ENCODE measurements at regions not wholly inside any gene's neighbourhood (a gene's known extent, or its start where the extent isn't known, plus 50 kb on each side); places are given as distances from the start of the nearest gene placed in this dataset.

GRCh38 chr2:161048317-161048716, 111.9 kb upstream of the TANK start:
- Mint-ChIP-seq H3K36me3 (ENCODE audit: insufficient read depth) (no peaks in the 10 kb centered on the region), H3K9me3 (ENCODE audit: low read depth) (no peaks in the 10 kb centered on the region)

GRCh38 chr2:161049559-161049958, 110.7 kb upstream of the TANK start:
- H3K4me1 Mint-ChIP-seq (ENCODE audit: low read depth): peaks cover 1% of the 10 kb centered on the region
- no peak for TF ChIP-seq CTCF (IDR thresholded peaks at IDR 0.05; ENCODE audit: unreplicated experiment)
- no peak overlapping the region for H3K4me3 Mint-ChIP-seq (ENCODE audit: low read depth)
- no peak for DNase-seq (ENCODE audit: low spot score, unreplicated experiment)
- peaks cover 11% of the 10 kb centered on the region for H3K27me3 Mint-ChIP-seq
- no peaks in the 10 kb centered on the region for H3K36me3 Mint-ChIP-seq (ENCODE audit: insufficient read depth)
- H3K27ac Mint-ChIP-seq: no peak overlapping the region
- H3K9me3 Mint-ChIP-seq (ENCODE audit: low read depth): no peaks in the 10 kb centered on the region

More at GRCh38 chr2:161048317-161048716, 111.9 kb upstream of the TANK start:
- Mint-ChIP-seq H3K27me3 (peaks cover 11% of the 10 kb centered on the region), H3K4me1 (ENCODE audit: low read depth) (peaks cover 1% of the 10 kb centered on the region), H3K27ac (no peak overlapping the region), H3K4me3 (ENCODE audit: low read depth) (no peak overlapping the region)
- DNase-seq (ENCODE audit: low spot score, unreplicated experiment): no peak
- no peak for TF ChIP-seq CTCF (IDR thresholded peaks at IDR 0.05; ENCODE audit: unreplicated experiment)

GRCh38 chr2:161052214-161052613, 108.0 kb upstream of the TANK start:
- no peak overlapping the region for H3K4me3 Mint-ChIP-seq (ENCODE audit: low read depth)
- peaks cover 11% of the 10 kb centered on the region for H3K27me3 Mint-ChIP-seq
- H3K9me3 Mint-ChIP-seq (ENCODE audit: low read depth): no peaks in the 10 kb centered on the region
- H3K27ac Mint-ChIP-seq: no peak overlapping the region
- no peak for DNase-seq (ENCODE audit: low spot score, unreplicated experiment)
- no peaks in the 10 kb centered on the region for H3K36me3 Mint-ChIP-seq (ENCODE audit: insufficient read depth)
- H3K4me1 Mint-ChIP-seq (ENCODE audit: low read depth): peaks cover 4% of the 10 kb centered on the region
- no peak for TF ChIP-seq CTCF (IDR thresholded peaks at IDR 0.05; ENCODE audit: unreplicated experiment)

- Mint-ChIP-seq H3K9me3 (ENCODE audit: low read depth) (no peaks in the 10 kb centered on the region), H3K36me3 (ENCODE audit: insufficient read depth) (no peaks in the 10 kb centered on the region), H3K4me3 (ENCODE audit: low read depth) (no peak overlapping the region), H3K27me3 (peaks cover 11% of the 10 kb centered on the region), H3K4me1 (ENCODE audit: low read depth) (peaks cover 4% of the 10 kb centered on the region), H3K27ac (no peak overlapping the region)
- DNase-seq (ENCODE audit: low spot score, unreplicated experiment): no peak
- TF ChIP-seq CTCF (IDR thresholded peaks at IDR 0.05; ENCODE audit: unreplicated experiment): no peak
These were observed 104.9 kb upstream of the TANK start for GRCh38 chr2:161055289-161055688.

- Mint-ChIP-seq H3K27ac (no peak overlapping the region), H3K27me3 (peaks cover 2% of the 10 kb centered on the region), H3K4me1 (ENCODE audit: low read depth) (peaks cover 6% of the 10 kb centered on the region), H3K9me3 (ENCODE audit: low read depth) (no peaks in the 10 kb centered on the region), H3K36me3 (ENCODE audit: insufficient read depth) (no peaks in the 10 kb centered on the region), H3K4me3 (ENCODE audit: low read depth) (no peak overlapping the region)
- no peak for DNase-seq (ENCODE audit: low spot score, unreplicated experiment)
- no peak for TF ChIP-seq CTCF (IDR thresholded peaks at IDR 0.05; ENCODE audit: unreplicated experiment)
These were observed 100.8 kb upstream of the TANK start for GRCh38 chr2:161059388-161059787.
